Stimulated activated CD4-positive, alpha-beta T cell treated with anti-CD3 and anti-CD28 coated beads, Interleukin-15, amount 100 ng/mL, for 48 hours (primary cell): ENCODE measurements at regions not wholly inside any gene's neighbourhood (a gene's known extent, or its start where the extent isn't known, plus 50 kb on each side); places are given as distances from the start of the nearest gene placed in this dataset.
"Not testable (repeated sequence)": the region's sequence is repeated elsewhere in the genome, so short reads cannot be mapped to it uniquely, and the experiment has no call there.

Experiments
- DNase-seq, 2 donors: peaks; one replicate each; pipeline ENCODE4 v3.0.0-alpha.2; 2020; ENCODE audit warnings: low read depth in 2 of 2

- DNase-seq, result not testable (repeated sequence)
Measured at GRCh38 chr12:54713876-54714275, 65.7 kb upstream of the DCD start.

GRCh38 chr12:54711669-54712068, 63.5 kb upstream of the DCD start:
- DNase-seq, result no peak

GRCh38 chr12:54708826-54709225, 60.7 kb upstream of the DCD start:
- DNase-seq, result no peak

GRCh38 chr12:54704202-54704601, 56.0 kb upstream of the DCD start:
- no peak for DNase-seq

- DNase-seq, result no peak
Measured at GRCh38 chr12:54701940-54702592, 53.9 kb upstream of the DCD start.

GRCh38 chr12:54700849-54701248, 52.7 kb upstream of the DCD start:
- DNase-seq, result no peak

GRCh38 chr12:54700301-54700700, 52.1 kb upstream of the DCD start:
- DNase-seq, result no peak
